ENCODE measurements at regions not wholly inside any gene's neighbourhood (a gene's known extent, or its start where the extent isn't known, plus 50 kb on each side); places are given as distances from the start of the nearest gene placed in this dataset.

- no CpG with 5 or more reads among the region's 4 CpGs for WGBS (ENCODE audit: extremely low coverage, insufficient read length, low lambda C conversion rate)
- no peak overlapping the region for H3K4me3 Mint-ChIP-seq
These were observed 285.0 kb upstream of the PTGER4 start for GRCh38 chr5:40394698-40395097.

More at GRCh38 chr5:40394698-40395097, 285.0 kb upstream of the PTGER4 start:
- no peak overlapping the region for H2AFZ ChIP-seq (ENCODE audit: low read length)
- H2BK12ac ChIP-seq (ENCODE audit: insufficient read length, low read depth, low read length): no peak overlapping the region
- H3K9ac ChIP-seq (ENCODE audit: extremely low read depth, insufficient read length, low read length): no peak overlapping the region
- H2BK120ac ChIP-seq (ENCODE audit: low read depth, low read length, poor library complexity, severe bottlenecking): no peak overlapping the region
- H4K5ac ChIP-seq (ENCODE audit: insufficient read length, low read depth, low read length): no peak overlapping the region
- no peaks in the 10 kb centered on the region for H3K79me2 ChIP-seq (ENCODE audit: insufficient read depth, low read length)
- TF ChIP-seq CTCF (conservative IDR thresholded peaks at IDR 0.05): no peak
- H3K79me1 ChIP-seq (ENCODE audit: insufficient read depth, low read depth, low read length, poor library complexity, severe bottlenecking): no peaks in the 10 kb centered on the region
- H3K9me3 ChIP-seq (ENCODE audit: control insufficient read depth, low read depth, low read length): no peaks in the 10 kb centered on the region
- no peak overlapping the region for H3T11ph ChIP-seq (ENCODE audit: low read length)
- no peak overlapping the region for H3K14ac ChIP-seq (ENCODE audit: insufficient read depth, low read length)
- no peak overlapping the region for H2BK20ac ChIP-seq (ENCODE audit: low read depth, low read length, poor library complexity, severe bottlenecking)
- H2AK5ac ChIP-seq (ENCODE audit: insufficient read length, low read length): no peak overlapping the region
- H3K18ac ChIP-seq (ENCODE audit: insufficient read length, low read depth, low read length): no peak overlapping the region
- no peak overlapping the region for H3K4me2 ChIP-seq (ENCODE audit: insufficient read depth, insufficient read length, low read length)
- H3K56ac ChIP-seq (ENCODE audit: insufficient read length, low read depth, low read length): no peak overlapping the region
- Mint-ChIP-seq H3K36me3 (ENCODE audit: insufficient read depth in 1 of 3, low read depth in 3 of 3) (no peaks in the 10 kb centered on the region), H3K4me1 (peaks cover 3% of the 10 kb centered on the region in 2 experiments), H3K27me3 (ENCODE audit: low read depth) (no peaks in the 10 kb centered on the region), H3K9me3 (no peaks in the 10 kb centered on the region), H3K27ac (no peak overlapping the region)
- H3K4me1 ChIP-seq (ENCODE audit: insufficient read depth, low read length): no peaks in the 10 kb centered on the region
- H3K27ac ChIP-seq (ENCODE audit: insufficient read length, low read depth, low read length): no peak overlapping the region
- no peak overlapping the region for H2BK15ac ChIP-seq (ENCODE audit: low read depth, low read length)
- no peak overlapping the region for H4K8ac ChIP-seq (replicated peaks; ENCODE audit: insufficient read length, low read depth, low read length)
- H3K23ac ChIP-seq (ENCODE audit: insufficient read length, low read depth, low read length): no peak overlapping the region
- DNase-seq: no peak
- no peak overlapping the region for H4K91ac ChIP-seq (ENCODE audit: insufficient read length, low read depth, low read length)
- no peak overlapping the region for H2BK5ac ChIP-seq (ENCODE audit: insufficient read length, low read length)
- H3K4ac ChIP-seq (ENCODE audit: low read depth, low read length): no peak overlapping the region
- H3K27me3 ChIP-seq (ENCODE audit: insufficient read depth, low read length): no peaks in the 10 kb centered on the region
- no peaks in the 10 kb centered on the region for H4K20me1 ChIP-seq (ENCODE audit: control insufficient read depth, insufficient read depth, insufficient read length)
- no peaks in the 10 kb centered on the region for H3K23me2 ChIP-seq (ENCODE audit: insufficient read length, low read depth, low read length, poor library complexity, severe bottlenecking)

Data from H9 (cell line).